SK-N-MC (cell line): ENCODE measurements at regions not wholly inside any gene's neighbourhood (a gene's known extent, or its start where the extent isn't known, plus 50 kb on each side); places are given as distances from the start of the nearest gene placed in this dataset.

Source experiments
- DNase-seq: peaks from one replicate; pipeline ENCODE4 v3.0.0-alpha.2; 2011; ENCODE audit warnings: low read depth, low spot score
- H3K27ac ChIP-seq: fragments of 200-600 bp; sonication (generic); 2 replicates; pipeline ENCODE4 v1.5.1; 2016; ENCODE audit warnings: mixed run types
- H3K36me3 ChIP-seq: fragments of 200-600 bp; sonication (generic); 2 replicates; pipeline ENCODE4 v1.6.1; 2017; ENCODE audit warnings: antibody characterized with exemption, low read length, mixed read lengths; ENCODE audit not compliant: insufficient read depth
- H3K4me3 ChIP-seq: fragments of 200-600 bp; sonication (generic); 2 replicates; pipeline ENCODE4 v1.5.1; 2016
- H3K9ac ChIP-seq: fragments of 200-600 bp; sonication (generic); 2 replicates; pipeline ENCODE4 v1.8.0; 2017; ENCODE audit warnings: mixed run types, mixed read lengths; ENCODE audit not compliant: insufficient read length
- H3K9me3 ChIP-seq: fragments of 200-600 bp; sonication (generic); 2 replicates; pipeline ENCODE4 v1.6.1; 2017; ENCODE audit warnings: low read depth, mild to moderate bottlenecking, antibody characterized with exemption, low read length, moderate library complexity, mixed read lengths
- EZH2 ChIP-seq: fragments of 200-600 bp; sonication (generic); IDR thresholded peaks from one replicate; pipeline ENCODE4 v1.6.1; 2017; ENCODE audit warnings: antibody characterized with exemption
- FOXP2 ChIP-seq: optimal IDR thresholded peaks from 2 replicates; pipeline ENCODE3; 2011; ENCODE audit warnings: mild to moderate bottlenecking, moderate library complexity; ENCODE audit not compliant: insufficient read depth; ENCODE audit errors: extremely low read length, control extremely low read depth
- POLR2AphosphoS5 ChIP-seq: IDR thresholded peaks from 2 replicates; pipeline ENCODE4 v1.6.1; 2012; ENCODE audit warnings: mild to moderate bottlenecking, low read depth, low read length, borderline replicate concordance

DNA sequence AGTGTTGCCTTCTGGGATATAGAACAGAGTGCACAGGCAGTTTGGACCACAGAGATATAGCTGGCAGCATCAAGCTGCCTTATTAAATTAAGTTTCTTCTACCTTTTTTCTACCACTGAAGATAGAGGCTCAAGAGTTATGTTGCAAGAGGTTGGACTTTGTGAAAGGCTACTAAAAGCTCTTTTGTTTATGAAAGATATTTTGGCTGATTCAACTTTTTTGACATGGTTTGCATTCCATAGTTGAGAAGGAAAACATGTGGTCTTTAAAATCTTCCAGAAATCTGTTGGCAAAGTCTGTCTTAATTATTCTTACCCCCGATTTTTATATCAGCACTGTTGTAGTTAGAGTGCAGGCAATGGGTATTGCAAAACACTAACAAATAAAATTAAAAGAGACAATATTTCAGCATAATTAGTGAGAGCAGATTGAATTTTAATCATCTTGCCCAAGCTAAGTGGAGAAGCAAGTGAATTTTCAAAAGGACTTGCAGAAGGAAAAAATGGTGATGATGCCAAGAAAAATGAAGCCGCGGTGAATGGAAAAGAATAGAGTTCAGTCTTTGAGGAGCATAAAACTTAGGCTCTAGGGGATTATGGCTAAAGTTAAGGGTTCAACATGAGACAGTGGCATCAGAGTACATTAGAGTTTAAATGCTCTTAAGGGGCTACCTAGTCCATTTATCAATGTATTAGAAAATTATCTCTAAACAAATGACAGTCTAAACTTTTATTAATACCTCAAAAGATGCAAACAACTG is 450.9 kb upstream of the CNTNAP2 start:
- TF ChIP-seq POLR2AphosphoS5 (no peak), FOXP2 (no peak), EZH2 (no peak)

GRCh38 chr7:145655666-145656065 is 460.9 kb upstream of the CNTNAP2 start:
- DNase-seq = no peak
- Histone ChIP-seq H3K36me3 (no peaks in the 10 kb centered on the region), H3K9me3 (no peaks in the 10 kb centered on the region), H3K27ac (no peak overlapping the region), H3K4me3 (no peak overlapping the region), H3K9ac (no peak overlapping the region)
- TF ChIP-seq FOXP2 (no peak), POLR2AphosphoS5 (no peak)

More for the DNA sequence above, 450.9 kb upstream of the CNTNAP2 start:
- no peak overlapping the region for H3K4me3 ChIP-seq
- H3K27ac ChIP-seq = no peak overlapping the region
- no peak for DNase-seq
- H3K9ac ChIP-seq = no peak overlapping the region
- H3K36me3 ChIP-seq = no peaks in the 10 kb centered on the region
- H3K9me3 ChIP-seq = no peaks in the 10 kb centered on the region

DNA sequence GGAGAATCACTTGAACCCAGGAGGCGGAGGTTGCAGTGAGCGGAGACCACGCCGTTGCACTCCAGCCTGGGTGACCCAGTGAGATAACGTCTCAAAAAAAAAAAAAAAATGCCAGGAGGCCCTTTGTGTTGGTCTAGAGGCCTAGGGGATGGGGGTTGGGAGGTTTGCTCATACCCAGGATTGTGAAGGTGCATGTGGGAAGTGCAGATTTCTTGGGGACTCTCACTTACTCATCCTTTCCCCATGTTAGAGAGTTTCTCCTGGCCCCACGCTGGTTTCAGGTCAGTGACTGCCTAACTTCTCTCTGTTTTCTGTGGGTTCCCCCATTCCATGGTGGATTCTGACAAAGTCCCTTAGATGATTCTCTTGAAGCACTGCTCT is 471.5 kb upstream of the CNTNAP2 start:
- H3K36me3 ChIP-seq = no peaks in the 10 kb centered on the region
- no peaks in the 10 kb centered on the region for H3K9me3 ChIP-seq
- no peak overlapping the region for H3K9ac ChIP-seq
- no peak overlapping the region for H3K27ac ChIP-seq
- DNase-seq = no peak
- H3K4me3 ChIP-seq = no peak overlapping the region
- no peak for TF ChIP-seq POLR2AphosphoS5

- no peaks in the 10 kb centered on the region for H3K9me3 ChIP-seq
- H3K36me3 ChIP-seq = no peaks in the 10 kb centered on the region
- no peak overlapping the region for H3K4me3 ChIP-seq
- no peak overlapping the region for H3K27ac ChIP-seq
- no peak overlapping the region for H3K9ac ChIP-seq
- TF ChIP-seq FOXP2 (no peak), POLR2AphosphoS5 (no peak), EZH2 (no peak)
- no peak for DNase-seq
These were observed 472.0 kb upstream of the CNTNAP2 start for GRCh38 chr7:145644426-145645134.

- H3K4me3 ChIP-seq = no peak overlapping the region
- DNase-seq = no peak
- TF ChIP-seq EZH2 = no peak
- no peak overlapping the region for H3K9ac ChIP-seq
- H3K9me3 ChIP-seq = no peaks in the 10 kb centered on the region
- H3K36me3 ChIP-seq = no peaks in the 10 kb centered on the region
- H3K27ac ChIP-seq = no peak overlapping the region
These were observed 472.6 kb upstream of the CNTNAP2 start for GRCh38 chr7:145643981-145644380.

DNA sequence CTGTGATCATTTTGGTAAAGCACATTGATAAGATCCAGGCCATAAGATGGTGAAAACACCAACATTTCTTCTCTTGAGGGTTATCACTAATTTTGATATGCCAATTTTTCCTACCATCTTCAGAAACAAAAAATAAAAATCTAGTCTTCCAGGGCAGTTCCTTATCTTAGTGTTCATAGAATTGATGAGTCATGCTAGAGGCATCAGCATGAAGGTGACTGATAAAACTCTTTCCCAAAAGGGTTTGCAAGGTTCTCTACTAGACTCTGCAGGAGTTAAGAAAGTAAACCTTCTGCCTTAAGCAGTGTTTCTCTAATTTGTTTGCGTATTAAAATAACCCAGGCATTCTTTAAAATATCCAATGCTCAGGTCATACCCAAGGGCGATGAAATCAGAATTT is 483.1 kb upstream of the CNTNAP2 start:
- Histone ChIP-seq H3K27ac (no peak overlapping the region), H3K4me3 (no peak overlapping the region), H3K36me3 (no peaks in the 10 kb centered on the region), H3K9ac (no peak overlapping the region), H3K9me3 (no peaks in the 10 kb centered on the region)
- TF ChIP-seq FOXP2 (no peak), POLR2AphosphoS5 (no peak), EZH2 (no peak)
- no peak for DNase-seq

GRCh38 chr7:145624618-145625017 is 492.0 kb upstream of the CNTNAP2 start:
- no peaks in the 10 kb centered on the region for H3K36me3 ChIP-seq
- H3K9me3 ChIP-seq = no peaks in the 10 kb centered on the region
- DNase-seq = no peak
- H3K9ac ChIP-seq = no peak overlapping the region
- no peak overlapping the region for H3K27ac ChIP-seq
- no peak overlapping the region for H3K4me3 ChIP-seq
- TF ChIP-seq FOXP2 (no peak), POLR2AphosphoS5 (no peak), EZH2 (no peak)

GRCh38 chr7:145605963-145606362 is 510.6 kb upstream of the CNTNAP2 start:
- no peak overlapping the region for H3K9ac ChIP-seq
- no peak for DNase-seq

DNA sequence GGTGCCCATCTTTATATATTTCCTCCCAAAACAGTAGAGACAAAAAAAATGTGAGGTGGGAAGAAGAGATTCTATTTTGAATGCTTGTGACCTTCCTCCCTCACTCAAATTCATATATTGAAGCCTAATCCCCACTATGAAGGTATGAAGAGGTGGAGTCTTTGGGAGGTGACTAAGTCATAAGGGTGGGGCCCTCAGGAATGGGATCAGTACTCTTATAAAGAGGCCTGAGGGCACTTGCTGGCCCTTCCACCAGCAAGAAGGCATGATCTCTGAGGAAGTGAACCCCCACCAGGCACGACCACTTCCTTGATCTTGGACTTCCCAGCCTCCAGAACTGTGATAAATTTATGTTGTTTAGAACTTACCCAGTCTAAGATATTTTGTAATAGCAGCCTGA is 517.2 kb upstream of the CNTNAP2 start:
- Histone ChIP-seq H3K27ac (no peak overlapping the region), H3K4me3 (no peak overlapping the region), H3K9ac (no peak overlapping the region), H3K36me3 (no peaks in the 10 kb centered on the region), H3K9me3 (no peaks in the 10 kb centered on the region)
- TF ChIP-seq EZH2 = no peak
- TF ChIP-seq FOXP2 = no peak
- no peak for TF ChIP-seq POLR2AphosphoS5
- no peak for DNase-seq

More at GRCh38 chr7:145605963-145606362, 510.6 kb upstream of the CNTNAP2 start:
- TF ChIP-seq POLR2AphosphoS5 = no peak
- TF ChIP-seq EZH2 = no peak
- Histone ChIP-seq H3K27ac (no peak overlapping the region), H3K36me3 (no peaks in the 10 kb centered on the region), H3K4me3 (no peak overlapping the region), H3K9me3 (no peaks in the 10 kb centered on the region)
